ENCODE measurements at regions not wholly inside any gene's neighbourhood (a gene's known extent, or its start where the extent isn't known, plus 50 kb on each side); places are given as distances from the start of the nearest gene placed in this dataset.

DNA sequence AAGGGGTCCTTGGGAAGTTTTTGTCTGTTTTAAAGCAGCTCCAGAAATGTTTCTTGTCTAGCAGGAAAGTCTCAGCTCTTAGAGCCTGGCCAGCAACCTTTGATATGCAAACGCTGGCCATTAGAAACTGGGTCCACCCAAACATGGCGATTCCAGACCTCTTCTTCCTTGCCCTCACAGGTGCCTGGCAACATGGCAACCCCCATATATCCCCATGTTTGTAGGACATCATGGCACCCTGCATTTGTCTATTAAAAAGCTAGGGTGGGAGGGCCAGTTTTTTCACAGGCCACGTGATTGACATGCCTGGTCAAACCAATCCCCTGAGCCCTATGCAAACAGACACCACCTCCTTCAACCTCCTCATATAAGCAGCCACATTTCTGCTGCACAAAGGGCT lies 848.7 kb upstream of the FOXG1 start:
- TF ChIP-seq MXI1 (conservative IDR thresholded peaks at IDR 0.05; ENCODE audit: poor library complexity, severe bottlenecking) (no peak), POLR2AphosphoS5 (IDR thresholded peaks at IDR 0.05) (no peak), CTCF (IDR thresholded peaks at IDR 0.05; ENCODE audit: poor library complexity, severe bottlenecking) (no peak), EZH2 (IDR thresholded peaks at IDR 0.05; ENCODE audit: borderline replicate concordance, insufficient read depth, low read length, poor library complexity, severe bottlenecking) (no peak), EP300 (conservative IDR thresholded peaks at IDR 0.05; ENCODE audit: poor library complexity, severe bottlenecking) (no peak), RAD21 (conservative IDR thresholded peaks at IDR 0.05) (no peak)
